IMR-90 (cell line): ENCODE measurements at regions not wholly inside any gene's neighbourhood (a gene's known extent, or its start where the extent isn't known, plus 50 kb on each side); places are given as distances from the start of the nearest gene placed in this dataset.

ENCODE experiments used
- BHLHE40 ChIP-seq: fragments of 150-350 bp; IDR thresholded peaks from 2 replicates; pipeline ENCODE4 v1.6.1; 2016; ENCODE audit warnings: mild to moderate bottlenecking, low read depth, low read length
- CEBPB ChIP-seq: IDR thresholded peaks from 2 replicates; pipeline ENCODE4 v1.6.1; 2012; ENCODE audit warnings: low read depth, low read length, improper control_type of control experiment
- MAZ ChIP-seq: IDR thresholded peaks from 2 replicates; pipeline ENCODE4 v1.6.1; 2012; ENCODE audit warnings: low read depth, mild to moderate bottlenecking, low read length, improper control_type of control experiment, moderate library complexity, borderline replicate concordance
- POLR2A ChIP-seq: IDR thresholded peaks from 2 replicates; pipeline ENCODE4 v1.6.1; 2012; ENCODE audit warnings: mild to moderate bottlenecking, low read depth, low read length
- RAD21 ChIP-seq: IDR thresholded peaks from 2 replicates; pipeline ENCODE4 v1.6.1; 2012; ENCODE audit warnings: low read length, improper control_type of control experiment
- RCOR1 ChIP-seq: IDR thresholded peaks from 2 replicates; pipeline ENCODE4 v1.6.1; 2012; ENCODE audit warnings: mild to moderate bottlenecking, low read length, improper control_type of control experiment; ENCODE audit not compliant: insufficient replicate concordance
- RFX5 ChIP-seq: IDR thresholded peaks from 2 replicates; pipeline ENCODE4 v1.8.0; 2012; ENCODE audit warnings: low read depth, mild to moderate bottlenecking, low read length, moderate library complexity
- SMC3 ChIP-seq: fragments of 150-350 bp; IDR thresholded peaks from 2 replicates; pipeline ENCODE4 v1.6.1; 2016; ENCODE audit warnings: low read depth, mild to moderate bottlenecking, antibody characterized with exemption, low read length, moderate library complexity
- TF ChIP-seq, protein P1 (sequence below): conservative IDR thresholded peaks from 2 replicates; pipeline ENCODE4 v1.5.1; 2012; ENCODE audit warnings: mild to moderate bottlenecking, low read depth, low read length, improper control_type of control experiment
- TF ChIP-seq, protein P2 (sequence below): fragments of 150-350 bp; IDR thresholded peaks from 2 replicates; pipeline ENCODE4 v1.6.1; 2017; ENCODE audit warnings: mild to moderate bottlenecking, antibody characterized with exemption, low read length, low read depth

DNA sequence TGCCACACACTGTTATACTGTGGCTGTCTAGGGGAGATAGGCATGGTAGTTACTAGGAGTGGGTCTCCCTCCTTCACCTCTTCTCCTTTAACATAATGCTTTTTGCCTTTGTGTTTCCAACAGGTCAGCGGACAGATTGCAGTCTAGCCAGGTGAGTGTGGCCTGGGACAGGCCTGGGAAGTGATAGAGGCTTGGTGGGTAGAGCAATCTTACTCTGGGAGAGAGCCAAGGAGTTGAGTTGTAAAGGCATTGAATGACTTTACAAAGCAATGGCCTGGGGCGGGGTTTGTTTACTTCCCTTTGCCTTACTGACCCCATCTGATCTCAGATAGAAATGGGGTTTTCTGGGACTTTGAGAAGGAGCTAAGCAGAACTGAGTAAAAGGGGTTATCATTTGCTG, 51.0 kb upstream of the IKBKE start:
- TF ChIP-seq, protein P1, sequence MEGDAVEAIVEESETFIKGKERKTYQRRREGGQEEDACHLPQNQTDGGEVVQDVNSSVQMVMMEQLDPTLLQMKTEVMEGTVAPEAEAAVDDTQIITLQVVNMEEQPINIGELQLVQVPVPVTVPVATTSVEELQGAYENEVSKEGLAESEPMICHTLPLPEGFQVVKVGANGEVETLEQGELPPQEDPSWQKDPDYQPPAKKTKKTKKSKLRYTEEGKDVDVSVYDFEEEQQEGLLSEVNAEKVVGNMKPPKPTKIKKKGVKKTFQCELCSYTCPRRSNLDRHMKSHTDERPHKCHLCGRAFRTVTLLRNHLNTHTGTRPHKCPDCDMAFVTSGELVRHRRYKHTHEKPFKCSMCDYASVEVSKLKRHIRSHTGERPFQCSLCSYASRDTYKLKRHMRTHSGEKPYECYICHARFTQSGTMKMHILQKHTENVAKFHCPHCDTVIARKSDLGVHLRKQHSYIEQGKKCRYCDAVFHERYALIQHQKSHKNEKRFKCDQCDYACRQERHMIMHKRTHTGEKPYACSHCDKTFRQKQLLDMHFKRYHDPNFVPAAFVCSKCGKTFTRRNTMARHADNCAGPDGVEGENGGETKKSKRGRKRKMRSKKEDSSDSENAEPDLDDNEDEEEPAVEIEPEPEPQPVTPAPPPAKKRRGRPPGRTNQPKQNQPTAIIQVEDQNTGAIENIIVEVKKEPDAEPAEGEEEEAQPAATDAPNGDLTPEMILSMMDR: no peak
- TF ChIP-seq POLR2A (no peak), RAD21 (no peak), SMC3 (no peak), RCOR1 (no peak), CEBPB (no peak), MAZ (no peak), RFX5 (no peak), BHLHE40 (no peak)
- TF ChIP-seq, protein P2, sequence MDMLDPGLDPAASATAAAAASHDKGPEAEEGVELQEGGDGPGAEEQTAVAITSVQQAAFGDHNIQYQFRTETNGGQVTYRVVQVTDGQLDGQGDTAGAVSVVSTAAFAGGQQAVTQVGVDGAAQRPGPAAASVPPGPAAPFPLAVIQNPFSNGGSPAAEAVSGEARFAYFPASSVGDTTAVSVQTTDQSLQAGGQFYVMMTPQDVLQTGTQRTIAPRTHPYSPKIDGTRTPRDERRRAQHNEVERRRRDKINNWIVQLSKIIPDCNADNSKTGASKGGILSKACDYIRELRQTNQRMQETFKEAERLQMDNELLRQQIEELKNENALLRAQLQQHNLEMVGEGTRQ: no peak
